ENCODE measurements at regions not wholly inside any gene's neighbourhood (a gene's known extent, or its start where the extent isn't known, plus 50 kb on each side); places are given as distances from the start of the nearest gene placed in this dataset.

DNA sequence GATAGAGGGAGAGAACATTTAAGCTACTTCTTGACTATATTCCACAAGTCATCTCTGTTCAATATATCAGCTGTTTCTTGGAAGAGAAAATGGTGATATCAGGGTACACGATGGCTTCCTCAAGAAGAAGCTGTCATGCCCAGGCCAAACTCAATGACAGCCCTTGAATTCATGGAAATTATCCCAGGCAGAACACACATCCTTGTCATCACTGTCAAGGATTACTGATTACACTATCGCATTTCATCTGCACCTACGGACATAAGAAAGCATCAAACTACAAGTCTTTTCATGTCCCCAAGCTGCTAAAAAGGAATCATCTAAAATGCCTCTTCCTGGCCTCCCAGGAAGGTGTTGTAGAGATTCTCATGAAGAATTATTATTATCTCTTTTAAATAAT lies 165.2 kb upstream of the SLC7A11 start:
- TF ChIP-seq, protein P1, sequence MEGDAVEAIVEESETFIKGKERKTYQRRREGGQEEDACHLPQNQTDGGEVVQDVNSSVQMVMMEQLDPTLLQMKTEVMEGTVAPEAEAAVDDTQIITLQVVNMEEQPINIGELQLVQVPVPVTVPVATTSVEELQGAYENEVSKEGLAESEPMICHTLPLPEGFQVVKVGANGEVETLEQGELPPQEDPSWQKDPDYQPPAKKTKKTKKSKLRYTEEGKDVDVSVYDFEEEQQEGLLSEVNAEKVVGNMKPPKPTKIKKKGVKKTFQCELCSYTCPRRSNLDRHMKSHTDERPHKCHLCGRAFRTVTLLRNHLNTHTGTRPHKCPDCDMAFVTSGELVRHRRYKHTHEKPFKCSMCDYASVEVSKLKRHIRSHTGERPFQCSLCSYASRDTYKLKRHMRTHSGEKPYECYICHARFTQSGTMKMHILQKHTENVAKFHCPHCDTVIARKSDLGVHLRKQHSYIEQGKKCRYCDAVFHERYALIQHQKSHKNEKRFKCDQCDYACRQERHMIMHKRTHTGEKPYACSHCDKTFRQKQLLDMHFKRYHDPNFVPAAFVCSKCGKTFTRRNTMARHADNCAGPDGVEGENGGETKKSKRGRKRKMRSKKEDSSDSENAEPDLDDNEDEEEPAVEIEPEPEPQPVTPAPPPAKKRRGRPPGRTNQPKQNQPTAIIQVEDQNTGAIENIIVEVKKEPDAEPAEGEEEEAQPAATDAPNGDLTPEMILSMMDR (IDR thresholded peaks at IDR 0.05; ENCODE audit: low read depth, low read length, poor library complexity, severe bottlenecking): no peak
- no peak for TF ChIP-seq EZH2phosphoT487 (IDR thresholded peaks at IDR 0.05; ENCODE audit: borderline replicate concordance, low read length)

Measured in DOHH2 (cell line).